PC-3 (cell line): ENCODE measurements at regions not wholly inside any gene's neighbourhood (a gene's known extent, or its start where the extent isn't known, plus 50 kb on each side); places are given as distances from the start of the nearest gene placed in this dataset.

Source experiments
- CTCF ChIP-seq: fragments of 300-600 bp; sonication (generic); conservative IDR thresholded peaks from 2 replicates; pipeline ENCODE4 v1.5.1; 2017; ENCODE audit warnings: antibody characterized with exemption, low read depth, mild to moderate bottlenecking, low read length
- EZH2 ChIP-seq: fragments of 300-600 bp; sonication (generic); IDR thresholded peaks from one replicate; pipeline ENCODE4 v1.6.1; 2017; ENCODE audit warnings: antibody characterized with exemption, mild to moderate bottlenecking, low read length; ENCODE audit not compliant: unreplicated experiment
- EZH2phosphoT487 ChIP-seq: fragments of 300-600 bp; sonication (generic); IDR thresholded peaks from 2 replicates; pipeline ENCODE4 v1.6.1; 2018; ENCODE audit warnings: mild to moderate bottlenecking, antibody characterized with exemption, low read length, borderline replicate concordance

DNA sequence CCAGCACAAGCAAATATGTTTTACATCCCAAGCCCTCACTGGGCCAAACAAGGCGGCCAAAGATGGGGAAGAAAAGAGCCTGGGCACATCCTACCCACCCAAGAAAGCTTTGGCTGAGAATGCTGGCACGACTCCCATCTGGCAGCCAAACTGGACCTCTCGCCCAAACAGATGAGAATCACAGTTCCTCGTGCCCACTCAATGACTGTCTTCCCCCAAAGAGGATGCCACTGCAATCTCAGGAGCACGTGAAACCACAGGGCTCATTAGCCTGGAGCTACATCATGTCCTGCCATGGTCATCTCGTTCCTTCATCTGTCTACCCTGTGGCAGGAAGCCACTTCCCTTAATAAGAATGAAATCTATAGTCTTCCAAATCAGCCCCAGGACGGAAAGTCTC lies 536.8 kb downstream of the BNC2 start:
- TF ChIP-seq EZH2 = no peak
- no peak for TF ChIP-seq CTCF
- no peak for TF ChIP-seq EZH2phosphoT487
